Activated CD4-positive, alpha-beta T cell treated with anti-CD3 and anti-CD28 coated beads for 4 hours (primary cell): ENCODE measurements at regions not wholly inside any gene's neighbourhood (a gene's known extent, or its start where the extent isn't known, plus 50 kb on each side); places are given as distances from the start of the nearest gene placed in this dataset.

Experiments used
- DNase-seq, 2 donors: peaks; one replicate each; pipeline ENCODE4 v3.0.0-alpha.2; 2020

DNA sequence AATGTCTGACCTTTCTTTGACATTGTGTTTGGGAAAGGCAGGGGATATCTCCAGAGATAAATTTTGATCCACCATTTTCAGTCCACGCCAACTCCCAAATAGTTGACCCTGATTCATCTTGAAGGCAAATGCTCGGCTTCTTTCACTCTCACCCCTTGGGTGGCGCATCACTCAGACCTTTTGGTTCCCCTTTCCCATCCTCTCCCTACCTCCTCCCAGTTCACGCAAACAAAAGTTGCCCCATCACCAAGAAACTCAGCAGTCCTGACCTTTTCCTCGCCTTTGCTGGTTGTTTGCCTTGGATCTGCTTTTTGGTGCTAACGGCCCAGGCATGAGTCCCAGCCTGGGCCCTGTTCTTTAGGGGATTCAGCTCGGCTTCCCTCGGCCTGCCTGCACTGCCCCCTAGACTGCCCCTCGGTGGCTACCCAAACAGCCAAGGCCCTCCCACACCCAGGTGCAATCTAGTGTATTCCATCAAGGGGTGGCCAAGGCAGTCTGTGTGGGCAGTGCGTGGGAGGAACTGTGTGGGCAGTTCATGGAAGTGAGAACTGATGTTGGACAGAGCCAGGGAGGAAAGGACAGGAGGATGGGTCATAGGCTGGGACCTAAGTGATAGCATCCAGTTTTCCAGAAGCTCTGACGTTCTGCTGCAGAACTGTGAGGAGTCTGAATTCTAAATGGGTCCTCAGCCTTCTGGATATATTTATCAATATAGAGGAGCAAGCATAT lies 255.7 kb downstream of the DLEU7 start:
- no peak for DNase-seq

DNA sequence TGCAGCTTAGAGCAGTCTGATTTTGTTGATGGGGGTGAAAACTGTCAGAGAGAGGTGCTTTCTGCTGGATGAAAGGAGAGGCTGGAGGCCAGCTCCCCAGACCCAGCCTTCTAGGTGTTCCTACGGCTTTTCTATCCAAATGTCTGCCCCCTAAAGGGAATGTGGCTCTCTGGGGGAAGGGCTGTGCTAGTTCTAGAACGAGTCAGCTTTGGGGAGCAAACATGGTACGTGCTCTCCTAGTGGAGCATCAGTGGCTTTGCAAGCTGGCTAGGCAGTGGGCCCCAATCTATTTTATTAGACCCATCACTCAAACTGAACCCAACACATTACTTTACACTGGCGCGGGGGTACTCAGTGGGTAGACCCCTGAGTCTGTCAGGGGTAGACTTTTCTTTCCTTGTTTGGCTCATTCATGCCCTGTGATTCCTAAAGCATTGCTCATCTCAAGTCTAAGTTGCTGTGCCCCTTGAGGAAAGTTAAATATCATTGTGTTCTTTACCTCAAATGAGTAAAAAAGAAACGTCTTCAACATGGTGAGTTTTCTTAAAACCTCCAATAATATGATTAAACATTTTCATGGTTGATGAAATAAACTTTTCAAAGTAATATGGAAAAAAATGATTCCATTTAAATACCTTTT lies 254.9 kb downstream of the DLEU7 start:
- DNase-seq: no peak

GRCh38 chr13:50589139-50589538 lies 254.4 kb downstream of the DLEU7 start:
- no peak for DNase-seq

GRCh38 chr13:50589651-50590054 lies 253.8 kb downstream of the DLEU7 start:
- DNase-seq: no peak

DNA sequence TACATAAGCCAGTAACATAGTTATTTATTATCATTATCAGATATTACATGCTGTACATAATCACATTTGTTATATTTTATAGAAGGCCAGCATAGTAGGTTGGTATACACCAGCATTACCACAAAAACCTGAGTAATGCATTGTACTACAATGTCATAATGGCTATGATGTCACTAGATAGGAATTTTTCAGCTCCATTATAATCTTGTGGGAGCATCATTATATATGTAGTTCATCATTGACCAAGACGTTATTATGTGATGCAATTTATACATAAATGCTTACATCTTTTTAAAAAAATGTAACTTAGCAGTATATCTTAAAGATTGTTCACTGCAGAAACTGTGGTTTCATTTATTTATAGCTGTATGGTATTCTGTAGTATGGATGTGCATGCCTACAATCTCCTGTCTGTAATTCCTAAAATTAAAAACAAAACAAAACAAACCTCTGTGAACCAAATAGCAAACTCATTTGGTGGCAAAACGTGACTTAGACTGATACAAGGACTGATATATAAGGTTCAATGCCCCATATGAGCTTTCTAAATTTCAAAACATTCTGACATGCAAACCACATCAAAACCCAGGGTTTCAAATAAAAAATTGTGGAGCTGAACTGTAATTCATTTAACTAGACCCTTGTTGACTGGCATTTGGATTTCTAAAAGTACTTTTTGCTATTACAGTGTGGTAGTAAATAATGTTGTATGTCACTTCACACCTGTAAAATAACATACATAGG lies 250.9 kb downstream of the DLEU7 start:
- no peak for DNase-seq

GRCh38 chr13:50593207-50593606 lies 250.3 kb downstream of the DLEU7 start:
- no peak for DNase-seq

DNA sequence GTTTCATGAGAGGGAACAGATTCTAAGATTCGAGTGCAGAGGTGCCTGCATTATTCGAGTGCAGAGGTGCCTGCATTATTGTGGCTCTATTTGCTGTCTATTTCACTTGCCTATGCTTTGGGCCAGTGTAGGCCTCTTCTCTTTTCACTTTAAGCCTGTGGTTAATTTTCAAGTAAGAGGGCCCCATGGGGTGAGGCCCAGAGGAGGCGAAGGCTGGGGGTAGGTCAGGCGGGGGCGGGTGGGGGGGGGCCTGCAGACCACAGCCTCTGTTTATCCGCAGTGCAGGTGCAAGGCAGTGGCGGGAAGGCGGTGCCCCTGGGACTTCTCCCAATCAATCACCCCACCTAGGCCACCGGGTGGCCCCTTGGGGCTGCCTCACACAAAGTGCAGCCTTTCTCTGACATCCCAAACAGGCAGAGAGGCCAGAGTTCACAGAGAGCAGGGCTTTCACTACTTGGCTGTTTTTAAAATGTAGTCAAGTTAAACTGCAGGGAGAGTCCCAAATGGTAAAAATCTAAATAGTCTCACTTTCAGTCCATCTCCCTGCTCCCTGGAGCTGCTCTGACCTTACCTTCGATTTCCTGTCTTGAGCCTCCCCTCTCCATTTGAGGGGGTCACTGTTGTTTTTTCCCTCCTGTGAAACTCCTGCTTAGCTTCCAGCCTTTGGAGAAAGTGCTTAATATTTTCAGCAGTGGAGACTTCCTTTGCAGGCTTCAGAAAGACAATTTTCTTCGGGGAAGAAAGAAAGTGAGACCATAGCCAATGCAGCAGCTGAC lies 249.0 kb downstream of the DLEU7 start:
- DNase-seq: peak in 1 of 2 donors; percentile 11

- DNase-seq: no peak
Observed at GRCh38 chr13:50595196-50595595, 248.3 kb downstream of the DLEU7 start.

DNA sequence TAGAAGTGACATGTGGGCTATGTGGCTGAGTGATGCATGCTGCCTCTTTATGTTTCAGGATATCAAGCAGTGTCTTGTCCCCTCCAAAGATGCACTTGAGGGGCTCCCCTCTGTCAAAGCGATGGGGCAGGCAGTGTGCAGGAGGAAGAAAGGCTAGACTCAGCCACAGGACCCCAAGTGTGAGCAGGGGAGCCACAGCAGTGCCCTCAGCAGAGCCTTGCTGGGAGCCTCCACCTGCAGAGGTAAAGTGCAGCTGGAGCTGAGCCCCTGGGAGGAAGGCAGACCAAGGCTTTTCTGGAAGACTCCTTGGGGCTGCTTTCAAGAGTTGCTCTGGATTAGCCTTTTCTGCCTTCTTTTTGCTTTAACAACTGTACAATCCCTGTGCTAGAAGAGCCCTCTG lies 247.3 kb downstream of the DLEU7 start:
- no peak for DNase-seq

GRCh38 chr13:50596776-50597203 lies 246.7 kb downstream of the DLEU7 start:
- DNase-seq: no peak

DNA sequence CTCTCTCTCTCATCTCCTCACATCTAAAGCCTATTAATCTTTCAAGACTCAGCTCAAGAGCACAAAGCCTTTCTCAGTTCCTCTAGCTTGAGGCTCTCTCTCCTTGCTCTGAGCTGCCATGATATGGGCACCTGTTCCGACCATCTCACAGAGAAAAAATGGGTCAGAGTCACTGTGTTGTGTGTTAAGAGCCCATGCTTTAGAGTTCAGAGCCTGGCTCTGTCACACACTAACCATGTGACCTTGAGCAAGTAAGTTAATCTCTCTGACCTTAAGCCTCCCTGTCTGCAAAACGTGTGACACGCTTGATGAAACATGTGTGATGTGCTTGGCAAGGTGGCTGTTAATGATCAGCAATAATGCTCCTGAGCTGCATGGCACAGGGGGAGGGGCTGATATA lies 245.2 kb downstream of the DLEU7 start:
- no peak for DNase-seq

- DNase-seq: no peak
Observed at GRCh38 chr13:50599046-50599445, 244.4 kb downstream of the DLEU7 start.

DNA sequence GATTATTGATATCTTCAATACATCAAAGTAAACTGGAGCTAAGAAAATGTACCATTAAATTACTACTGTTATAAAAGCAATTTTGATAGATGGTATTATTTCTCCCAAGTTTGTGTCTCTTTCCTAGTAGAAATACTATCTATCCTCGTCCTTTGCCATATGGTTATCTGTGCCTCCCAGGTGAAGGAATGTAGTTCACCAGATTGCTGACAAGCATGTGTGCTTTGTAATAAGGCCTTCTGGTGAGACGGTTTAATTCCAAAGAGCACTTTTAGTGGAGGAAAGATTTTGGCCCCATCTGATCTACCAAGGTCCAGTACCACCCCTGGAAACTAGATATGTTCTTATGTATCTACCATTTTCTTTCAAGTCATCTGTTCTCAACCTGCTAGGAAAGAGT lies 243.6 kb downstream of the DLEU7 start:
- DNase-seq: no peak

GRCh38 chr13:50608370-50608769 lies 235.1 kb downstream of the DLEU7 start:
- DNase-seq: no peak

DNA sequence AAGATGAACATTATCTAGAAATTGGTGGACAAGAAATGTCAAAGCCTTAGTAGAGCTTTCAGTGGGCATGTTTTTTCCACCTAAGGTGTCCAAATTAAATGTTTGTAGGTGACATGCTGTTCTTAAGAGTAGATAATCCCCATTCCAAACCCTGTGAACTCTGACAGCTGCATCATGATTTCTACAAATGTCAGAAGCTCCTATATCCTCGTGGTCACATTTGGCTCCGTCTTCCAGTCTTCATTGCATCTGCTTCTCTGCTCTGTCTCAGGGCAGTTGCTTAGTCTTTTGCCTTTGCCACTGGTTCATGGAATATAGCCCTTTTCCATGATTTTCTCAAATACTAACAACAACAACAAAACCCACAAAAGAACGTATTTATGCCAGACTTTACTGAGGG lies 234.5 kb downstream of the DLEU7 start:
- no peak for DNase-seq

- no peak for DNase-seq
Observed at GRCh38 chr13:50610238-50610637, 233.3 kb downstream of the DLEU7 start.

- DNase-seq: no peak
Observed at GRCh38 chr13:50611117-50611781, 232.2 kb downstream of the DLEU7 start.

GRCh38 chr13:50612717-50613116 lies 230.8 kb downstream of the DLEU7 start:
- no peak for DNase-seq

GRCh38 chr13:50613356-50613831 lies 230.1 kb downstream of the DLEU7 start:
- DNase-seq: no peak

GRCh38 chr13:50615234-50615633 lies 228.3 kb downstream of the DLEU7 start:
- no peak for DNase-seq

- DNase-seq: no peak
Observed at GRCh38 chr13:50616101-50616500, 227.4 kb downstream of the DLEU7 start.

GRCh38 chr13:50617134-50617721 lies 226.3 kb downstream of the DLEU7 start:
- no peak for DNase-seq
